GM04503 (cell line): ENCODE measurements at regions not wholly inside any gene's neighbourhood (a gene's known extent, or its start where the extent isn't known, plus 50 kb on each side); places are given as distances from the start of the nearest gene placed in this dataset.
"Not testable (repeated sequence)": the region's sequence is repeated elsewhere in the genome, so short reads cannot be mapped to it uniquely, and the experiment has no call there.

Experiments used
- DNase-seq: peaks from one replicate; pipeline ENCODE4 v3.0.0-alpha.2; 2012; ENCODE audit warnings: low read depth

DNA sequence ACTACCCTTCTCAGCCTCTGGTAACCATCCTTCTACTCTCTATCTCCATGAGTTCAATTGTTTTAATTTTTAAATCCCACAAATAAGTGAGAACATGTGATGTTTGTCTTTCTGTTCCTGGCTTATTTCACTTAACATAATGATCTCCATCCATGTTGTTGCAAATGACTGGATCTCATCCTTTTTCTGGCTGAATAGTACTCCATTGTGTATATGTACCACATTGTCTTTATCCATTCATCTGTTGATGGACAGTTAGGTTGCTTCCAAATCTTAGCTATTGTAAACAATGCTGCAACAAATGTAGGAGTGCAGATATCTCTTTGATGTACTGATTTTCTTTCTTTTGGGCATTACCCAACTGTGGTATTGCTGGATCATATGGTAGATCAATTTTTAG lies 103.0 kb downstream of the CARTPT start:
- not testable (repeated sequence) for DNase-seq

DNA sequence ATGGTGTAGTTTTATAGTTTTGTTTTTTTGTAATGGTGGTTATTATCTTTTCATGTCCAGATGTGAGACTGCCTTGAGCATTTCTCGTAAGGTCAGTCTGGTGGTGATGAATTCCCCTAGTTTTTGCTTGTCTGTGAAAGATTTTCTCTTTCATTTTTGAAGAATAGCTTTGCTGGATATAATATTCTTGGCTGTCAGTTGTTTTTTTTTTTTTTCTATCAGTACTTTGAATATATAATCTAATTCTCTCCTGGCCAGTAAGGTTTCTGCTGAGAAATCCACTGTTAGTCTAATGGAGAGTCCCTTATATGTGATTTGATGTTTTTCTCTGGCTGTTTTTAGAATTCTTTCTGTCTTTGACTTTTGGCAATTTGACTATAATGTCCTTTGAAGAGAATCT lies 106.9 kb downstream of the CARTPT start:
- no peak for DNase-seq

DNA sequence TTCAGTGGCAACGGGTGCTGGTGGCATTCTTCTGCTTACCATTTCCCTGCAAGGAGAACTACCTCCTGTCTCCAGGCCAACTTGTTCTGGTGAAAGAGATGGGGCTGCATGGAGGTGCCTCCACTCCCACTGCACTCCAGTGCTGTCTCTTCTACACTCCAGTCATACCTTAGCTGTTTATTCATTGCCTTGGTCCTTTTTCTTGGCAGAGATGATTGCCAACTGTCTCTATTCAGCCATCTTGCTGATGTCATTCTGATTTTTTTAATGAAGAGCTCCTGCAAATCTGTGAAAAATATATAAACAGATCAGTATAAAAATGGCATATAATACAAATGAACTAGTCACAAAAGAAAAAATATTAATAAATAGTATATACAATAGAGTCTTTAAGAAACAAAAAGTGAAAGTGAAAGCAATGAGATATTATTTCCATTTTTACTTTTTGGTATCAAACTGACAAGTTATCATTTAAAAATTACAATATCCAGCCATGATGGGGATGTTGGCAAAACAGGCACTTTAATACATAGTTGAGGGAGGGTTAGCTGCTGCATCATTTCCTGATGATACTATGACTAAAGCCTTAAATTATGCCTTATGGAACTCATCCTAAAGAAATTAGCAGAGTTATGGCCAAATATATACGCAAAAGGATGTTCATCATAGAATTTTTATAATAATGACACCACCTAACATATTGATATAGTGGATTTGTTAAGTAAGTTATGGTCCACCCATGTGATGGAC lies 109.4 kb downstream of the CARTPT start:
- no peak for DNase-seq

DNA sequence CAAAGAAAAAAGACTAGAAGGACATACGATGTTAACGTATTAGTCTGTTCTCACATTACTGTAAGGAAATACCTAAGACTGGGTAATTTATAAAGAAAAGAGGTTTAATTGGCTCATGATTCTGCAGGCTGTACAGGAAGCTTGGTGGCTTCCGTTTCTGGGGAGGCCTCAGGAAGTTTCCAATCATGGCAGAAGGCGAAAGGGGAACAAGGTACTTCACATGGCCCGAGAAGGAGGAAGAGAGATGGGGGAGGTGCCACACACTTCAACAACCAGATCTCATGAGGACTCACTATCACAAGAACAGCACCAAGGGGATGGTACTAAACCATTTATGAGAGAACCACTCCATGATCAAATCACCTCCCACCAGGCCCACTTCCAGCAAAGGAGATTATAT lies 110.1 kb downstream of the CARTPT start:
- DNase-seq, result no peak

DNA sequence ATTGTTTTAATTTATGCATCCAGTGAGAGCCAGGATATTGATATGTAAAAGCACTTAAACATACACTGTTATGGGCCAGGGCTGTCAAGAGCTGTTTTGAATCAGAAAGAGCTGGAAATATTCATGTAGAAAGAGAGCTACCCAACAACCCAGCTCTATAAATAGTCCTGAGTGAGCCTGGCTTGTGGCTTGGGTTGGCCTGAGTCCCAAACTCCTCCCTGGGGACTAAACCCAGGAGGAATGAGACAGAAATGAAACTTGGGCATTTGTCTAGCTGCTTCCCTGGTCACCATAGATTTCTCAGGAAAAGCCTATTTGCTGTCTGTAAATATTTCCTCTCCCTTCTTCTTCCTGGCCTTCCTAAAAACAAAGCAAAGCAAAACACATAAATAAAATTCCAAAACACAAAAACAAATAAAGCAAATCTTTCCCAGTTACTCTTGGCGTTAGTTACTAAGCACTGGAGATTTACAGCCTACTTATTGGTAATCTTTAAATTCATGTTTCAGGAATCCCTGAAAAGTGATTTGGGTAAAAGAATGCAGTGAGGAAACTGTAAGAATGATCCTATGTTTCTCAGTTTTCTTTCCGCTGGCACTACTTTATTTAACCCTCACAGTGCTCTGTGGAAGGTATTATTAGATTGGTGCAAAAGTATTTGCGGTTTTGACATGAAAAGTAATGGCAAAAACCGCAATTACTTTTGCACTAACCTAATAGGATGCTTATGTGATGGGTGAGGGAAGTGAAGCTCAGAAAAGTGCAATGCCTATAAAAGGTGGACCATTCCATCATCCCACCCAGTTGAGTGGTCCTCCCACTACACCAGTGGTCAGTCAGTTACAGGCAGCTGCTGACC lies 111.8 kb downstream of the CARTPT start:
- DNase-seq, result peak; percentile 76

DNA sequence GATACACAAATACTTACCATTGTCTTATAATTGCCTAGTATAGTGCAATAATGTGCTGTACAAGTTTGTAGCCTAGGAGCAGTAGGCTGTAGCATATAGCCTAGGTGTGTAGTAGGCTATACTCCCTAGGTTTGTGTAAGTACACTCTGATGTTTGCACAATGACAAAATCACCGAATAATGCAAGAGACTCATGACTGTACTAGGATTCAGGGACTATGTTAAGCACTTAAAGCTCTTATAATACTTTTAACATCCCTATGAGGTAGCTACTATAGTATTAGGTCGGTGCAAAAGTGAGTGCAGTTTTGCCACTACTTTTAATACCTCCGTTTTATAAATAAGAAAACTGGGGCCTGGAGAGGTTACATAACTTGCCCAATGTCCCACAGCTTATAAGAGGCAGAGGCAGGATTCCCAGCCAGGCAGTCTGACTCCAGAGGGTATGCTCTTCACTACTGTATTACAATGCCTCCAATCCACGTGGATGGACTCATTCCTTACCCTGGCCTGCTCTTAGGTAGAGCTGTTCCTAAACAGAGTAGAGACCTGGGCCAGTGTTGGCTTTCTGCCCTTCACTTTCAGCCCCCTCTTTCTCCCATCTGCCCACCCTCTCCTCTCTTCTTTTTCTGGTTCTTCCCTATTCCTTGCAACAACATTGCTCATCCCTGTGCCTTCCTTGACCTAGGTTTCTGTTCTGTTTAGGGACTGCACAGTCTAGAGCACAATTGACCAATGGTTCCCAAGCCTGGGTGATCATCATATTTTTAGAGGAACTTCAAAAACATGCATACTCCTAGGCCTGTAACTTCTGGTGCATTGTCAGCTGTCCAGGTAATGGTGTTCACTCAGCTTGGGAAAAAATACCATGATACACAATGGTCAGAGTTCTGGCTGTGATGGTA lies 114.0 kb downstream of the CARTPT start:
- DNase-seq, result no peak

DNA sequence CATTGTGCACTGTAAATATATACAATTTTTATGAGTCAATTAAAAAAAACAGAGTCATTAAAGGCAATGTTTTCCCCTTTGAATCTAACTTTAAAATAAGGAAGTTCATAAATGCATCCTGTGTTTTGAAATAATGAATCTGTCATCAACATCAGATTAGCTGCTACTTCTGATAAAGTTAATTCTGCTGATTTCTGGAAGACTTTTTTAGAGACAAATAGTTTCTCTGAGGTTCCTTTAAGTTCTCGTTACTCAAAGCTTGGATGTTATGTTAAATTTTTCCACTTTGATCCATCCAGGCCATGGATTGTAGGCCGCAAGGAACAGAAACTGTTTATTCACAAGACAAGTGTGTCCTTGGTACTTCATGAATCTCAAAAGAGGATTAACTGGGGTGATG lies 115.5 kb downstream of the CARTPT start:
- no peak for DNase-seq

DNA sequence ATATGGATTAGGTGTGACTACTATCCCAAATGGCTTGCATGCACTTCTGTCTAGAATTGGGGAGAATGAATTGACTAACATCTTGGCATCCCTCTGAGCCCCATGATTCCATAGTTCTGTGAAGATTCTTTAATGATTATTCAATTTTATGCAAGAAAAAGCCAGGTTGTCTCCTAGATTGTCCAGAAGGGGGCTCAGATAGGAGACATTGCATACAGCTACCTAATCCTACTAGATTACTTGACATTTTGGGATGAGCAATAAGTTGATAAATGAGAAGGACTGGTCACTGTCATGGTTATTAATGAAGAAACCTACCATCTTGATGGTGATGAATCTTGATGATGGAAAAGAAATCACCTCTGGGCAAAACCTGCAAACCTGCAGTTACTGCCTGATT lies 117.0 kb downstream of the CARTPT start:
- DNase-seq, result no peak

DNA sequence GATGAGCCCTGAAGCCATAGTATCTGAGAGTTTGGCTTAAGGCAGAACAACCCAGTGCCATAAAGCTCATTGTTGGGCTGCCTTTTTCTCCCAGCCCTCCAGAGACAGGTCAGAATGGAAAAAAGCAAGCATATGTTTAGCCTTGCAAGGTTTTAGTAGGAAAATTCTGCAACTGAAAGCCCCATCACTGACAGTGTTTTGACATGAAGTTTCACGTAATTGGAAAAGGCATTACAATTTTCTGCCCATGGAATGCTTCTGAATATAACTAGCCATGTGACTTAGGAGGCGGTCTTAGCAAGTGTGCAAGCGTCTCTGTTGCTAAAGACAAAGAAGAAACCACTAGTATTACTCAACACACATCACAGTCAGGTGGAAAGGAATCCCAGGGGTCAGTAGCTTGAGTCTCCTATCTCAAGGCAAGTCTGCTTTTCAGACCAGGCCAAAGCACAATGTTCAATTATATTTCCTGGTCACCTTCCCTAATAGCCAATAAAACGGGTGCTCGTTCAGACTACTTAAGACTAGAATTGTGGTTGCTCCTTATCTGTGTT lies 117.6 kb downstream of the CARTPT start:
- DNase-seq, result no peak

DNA sequence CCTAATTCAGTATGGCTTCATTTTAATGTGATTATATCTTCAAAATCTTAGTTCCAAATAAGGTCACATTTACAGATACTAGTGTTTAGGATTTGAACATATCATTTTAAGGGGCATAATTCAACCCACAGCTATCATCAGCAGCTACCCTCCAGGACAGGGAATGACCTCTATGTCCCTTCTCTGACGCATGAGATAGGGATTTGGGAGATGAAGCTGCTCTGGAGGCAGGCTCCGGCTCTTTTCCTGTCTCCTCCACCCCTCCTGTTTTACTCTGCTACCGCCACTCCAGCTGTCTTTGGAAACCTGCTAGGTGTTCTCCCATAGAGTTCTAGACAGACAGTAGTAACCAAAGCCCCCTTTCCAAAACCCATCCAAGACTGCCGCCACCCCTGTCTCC lies 119.2 kb downstream of the CARTPT start:
- no peak for DNase-seq

DNA sequence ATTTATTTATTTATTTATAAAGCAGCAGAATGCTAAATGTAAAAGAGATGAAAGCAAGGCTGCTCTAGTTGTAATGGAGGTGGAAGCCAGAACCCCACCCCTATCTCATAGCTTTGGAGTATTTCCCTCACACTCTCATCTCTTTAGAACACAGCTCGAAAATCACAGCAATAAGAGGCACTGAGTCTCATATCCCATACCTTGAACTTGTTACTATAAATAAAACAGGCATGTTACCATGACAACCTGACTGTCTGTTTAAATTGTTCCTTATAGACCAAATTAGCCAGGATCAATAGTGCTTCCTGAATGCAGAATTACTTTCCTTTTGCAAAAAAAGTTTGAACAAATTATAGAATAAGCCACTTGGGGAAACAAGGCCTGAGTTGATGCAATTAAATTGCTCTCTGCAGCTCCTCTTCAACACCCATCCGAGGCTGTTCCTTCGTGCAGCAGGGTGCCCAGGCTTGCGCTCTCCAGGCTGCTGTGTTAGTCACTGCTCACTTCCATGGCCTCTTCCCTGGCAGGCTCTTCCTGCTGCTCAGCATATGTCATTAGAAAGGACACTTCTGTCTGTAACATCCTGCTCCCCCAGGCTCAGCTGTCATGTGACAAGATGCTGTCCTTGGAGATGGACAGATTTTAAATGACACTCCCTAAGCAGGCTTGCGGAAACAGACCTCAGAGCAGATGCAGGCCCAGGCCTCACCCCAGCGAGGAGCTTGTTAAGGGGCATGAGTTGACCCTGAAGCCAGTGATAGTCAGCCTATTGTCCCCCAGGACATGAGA lies 120.2 kb downstream of the CARTPT start:
- no peak for DNase-seq

DNA sequence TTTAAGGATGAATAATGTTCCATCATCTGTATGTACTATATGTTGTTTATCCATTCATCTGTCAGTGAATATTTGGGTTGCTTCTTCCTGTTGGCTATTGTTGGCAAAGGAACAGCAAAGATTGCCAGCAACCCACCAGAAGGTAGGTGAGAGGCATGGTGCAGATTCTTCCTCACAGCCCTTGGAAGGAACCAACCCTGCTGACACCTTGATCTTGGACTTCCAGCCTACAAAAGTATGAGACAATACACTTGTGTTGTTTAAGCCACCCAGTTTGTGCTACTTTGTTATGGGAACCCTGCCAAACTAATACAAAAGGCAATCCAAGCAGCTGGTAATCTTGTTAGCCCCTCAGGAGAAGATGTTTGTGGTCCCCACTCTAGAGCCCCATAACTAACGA lies 122.0 kb downstream of the CARTPT start:
- DNase-seq, result no peak

DNA sequence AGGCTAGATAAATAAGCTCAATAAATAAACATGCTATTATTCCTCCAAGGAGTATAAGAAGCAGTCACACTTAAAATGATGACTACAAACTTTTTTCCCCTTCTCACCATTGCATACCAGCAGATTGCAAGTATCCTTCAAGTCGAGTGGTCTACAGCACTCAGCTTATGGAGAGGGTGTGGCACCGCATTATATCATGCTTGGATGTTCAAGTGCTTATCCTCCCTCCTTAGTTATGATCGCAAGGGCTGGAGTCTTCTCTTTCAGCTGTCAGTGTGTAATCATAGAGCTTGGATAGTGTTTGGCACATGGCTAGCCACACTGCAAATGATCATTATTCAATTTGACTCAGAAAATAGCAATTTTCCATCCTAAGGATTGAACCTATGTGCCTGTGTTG lies 124.0 kb downstream of the CARTPT start:
- DNase-seq, result no peak

DNA sequence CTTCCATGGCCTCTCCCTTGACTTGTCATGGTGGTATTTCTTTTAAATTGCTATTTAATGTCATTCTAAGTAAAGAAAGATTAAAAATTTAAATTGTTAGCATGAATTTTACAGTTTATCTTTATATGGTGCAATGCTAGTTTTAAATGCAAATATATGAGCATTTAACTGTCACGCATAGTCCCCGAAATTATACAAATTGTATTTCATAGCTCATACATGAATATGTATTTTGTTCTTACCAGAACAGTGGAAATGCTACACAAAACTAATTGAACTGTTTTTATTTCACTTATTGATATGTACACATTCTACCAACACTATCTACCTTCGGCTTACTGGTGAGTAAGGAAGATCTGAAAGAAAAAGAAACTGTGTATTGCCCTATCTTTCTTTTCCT lies 125.8 kb downstream of the CARTPT start:
- no peak for DNase-seq

DNA sequence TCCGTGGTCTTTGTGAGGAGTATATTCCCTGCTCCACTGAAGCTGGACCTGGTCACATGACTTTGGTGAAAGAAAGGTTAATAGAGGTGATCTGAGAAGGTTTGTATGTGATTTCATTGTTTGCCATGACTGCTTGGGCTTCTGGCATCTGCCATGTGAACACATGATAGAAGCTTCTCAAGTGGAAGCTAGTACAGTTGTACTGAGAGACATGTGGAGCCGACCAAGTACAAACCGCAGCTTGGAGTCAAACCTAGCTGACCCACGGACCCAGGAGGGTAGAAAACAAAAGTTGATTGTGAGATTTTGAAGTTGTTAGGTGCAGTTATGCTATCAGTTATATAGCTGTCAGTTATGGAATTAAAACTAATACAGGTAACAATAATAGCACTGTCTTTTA lies 140.4 kb downstream of the CARTPT start:
- DNase-seq, result no peak

DNA sequence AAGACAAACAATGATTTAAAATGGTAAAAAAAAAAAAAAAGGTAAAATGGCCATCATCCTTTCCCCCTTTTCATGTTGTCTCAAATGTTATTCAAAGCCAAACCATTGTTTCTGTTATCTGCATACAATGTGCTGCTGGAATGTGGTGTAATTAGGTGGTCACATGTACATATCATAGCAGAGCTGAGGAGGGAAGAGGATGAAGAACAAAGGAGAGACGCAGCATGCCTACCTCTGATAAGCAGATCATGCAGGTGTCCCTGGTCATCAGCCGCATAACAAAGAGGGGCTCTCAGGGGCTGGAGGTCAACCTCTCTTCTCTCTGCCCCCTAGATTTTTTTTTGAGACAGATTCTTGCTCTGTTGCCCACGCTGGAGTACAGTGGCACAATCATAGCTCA lies 141.0 kb downstream of the CARTPT start:
- DNase-seq, result no peak

DNA sequence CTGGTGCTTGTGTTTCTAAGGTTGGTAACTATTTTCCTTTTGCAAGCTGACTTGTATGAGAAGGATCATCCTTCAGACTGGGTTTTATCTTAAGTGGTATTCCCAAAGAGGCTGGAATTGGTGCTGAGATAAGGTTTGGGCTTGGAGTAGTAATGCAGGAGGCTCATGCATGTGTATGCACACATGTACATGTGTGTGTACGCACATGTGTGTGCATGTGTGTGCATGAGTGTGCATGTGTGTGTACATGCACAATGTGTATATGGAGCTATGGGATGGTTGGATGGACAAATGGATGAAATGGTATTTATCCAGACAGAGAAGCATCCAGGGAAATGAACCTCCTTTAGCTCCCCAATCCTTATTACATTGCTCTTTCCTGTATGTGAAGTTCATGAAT lies 142.6 kb downstream of the CARTPT start:
- DNase-seq, result no peak

DNA sequence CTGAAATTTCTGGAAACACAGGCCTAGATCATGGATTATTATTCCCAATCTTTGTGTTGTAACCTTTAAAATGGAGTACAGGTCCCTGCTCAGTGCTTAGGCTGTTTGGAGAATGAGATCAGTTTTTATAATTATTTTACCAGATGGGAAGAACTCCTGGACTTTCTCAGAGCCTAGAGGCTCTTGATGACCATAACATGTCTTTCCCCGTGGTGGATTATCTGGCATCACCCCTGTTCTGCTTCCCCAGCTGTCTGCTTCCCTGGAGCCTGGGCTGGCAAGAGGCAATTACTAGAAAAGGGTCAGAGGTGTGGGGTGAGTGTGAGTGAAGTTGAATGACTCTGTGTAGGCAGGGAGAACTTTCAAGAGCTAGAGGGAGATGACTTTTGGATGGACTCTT lies 143.0 kb downstream of the CARTPT start:
- DNase-seq, result no peak

DNA sequence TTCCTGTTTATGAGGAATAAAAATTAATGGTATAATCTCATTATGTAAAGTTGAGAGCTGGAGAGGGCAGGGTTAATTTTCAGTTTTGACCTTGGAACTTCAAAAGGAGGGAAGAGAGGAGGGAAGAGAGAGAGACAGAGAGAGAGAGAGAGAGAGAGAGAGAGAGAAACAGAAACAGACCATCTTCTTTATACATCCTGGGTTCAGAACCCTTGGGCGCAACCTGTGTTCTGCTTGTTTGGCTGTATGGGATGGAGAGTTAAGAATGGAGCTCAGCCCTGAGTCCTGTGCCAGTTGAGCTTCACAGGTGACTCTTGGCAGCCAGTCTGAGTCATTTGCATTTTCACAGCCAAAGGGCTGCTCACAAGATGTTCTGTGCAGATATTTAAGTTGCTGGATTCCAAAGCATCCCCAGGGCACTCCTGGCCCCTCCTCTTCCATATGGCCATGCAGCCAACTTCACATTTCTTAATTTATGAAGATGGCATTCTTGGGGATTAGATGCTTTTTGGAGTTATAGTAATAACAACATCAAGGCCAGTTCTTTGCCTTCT lies 143.5 kb downstream of the CARTPT start:
- DNase-seq, result no peak

DNA sequence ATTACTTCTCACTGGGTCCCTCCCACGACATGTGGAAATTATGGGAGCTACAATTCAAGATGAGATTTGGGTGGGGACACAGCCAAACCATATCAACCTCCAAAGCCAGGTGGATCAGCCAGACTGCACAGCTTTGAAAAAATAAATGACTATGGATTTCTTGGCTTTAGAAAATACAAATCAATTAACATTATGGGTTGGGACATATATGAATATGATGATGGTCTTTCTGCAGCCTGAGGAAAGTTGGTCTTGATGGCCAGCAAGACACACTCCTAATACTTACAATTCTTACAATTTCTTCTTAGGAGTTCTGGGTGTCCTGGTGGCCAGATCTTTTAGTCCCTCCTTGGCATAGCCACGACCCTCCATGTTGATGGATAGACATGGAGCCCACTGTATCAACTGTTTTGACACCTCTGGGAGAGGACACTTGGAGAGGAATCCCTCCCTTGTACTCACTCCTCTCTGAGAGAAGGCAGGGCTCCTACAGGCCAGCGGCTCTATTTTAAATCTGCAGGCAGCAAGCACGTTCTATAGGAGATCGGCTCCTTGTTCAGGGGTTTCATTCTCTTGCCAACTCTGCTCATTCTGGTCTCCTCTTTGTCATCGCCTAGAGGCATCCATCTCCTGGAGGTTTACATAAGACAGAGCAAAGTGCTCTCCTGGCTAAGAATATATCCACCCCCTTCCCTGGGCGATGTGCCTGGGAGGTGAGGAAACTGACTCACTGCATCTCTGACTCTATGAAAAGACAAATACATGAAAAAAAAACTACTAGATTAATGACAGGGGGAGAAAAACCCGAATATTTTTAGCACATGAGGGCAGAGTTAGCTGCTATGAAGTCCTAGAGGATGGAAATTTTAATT lies 145.9 kb downstream of the CARTPT start:
- peak; percentile 35 for DNase-seq
